ENCODE measurements at regions not wholly inside any gene's neighbourhood (a gene's known extent, or its start where the extent isn't known, plus 50 kb on each side); places are given as distances from the start of the nearest gene placed in this dataset.

GRCh38 chr16:86917471-86918365, 339.4 kb downstream of the FOXL1 start:
- Histone ChIP-seq H3K4ac (ENCODE audit: low read depth in 1 of 2, low read length in 2 of 2) (no peak overlapping the region), H3K4me2 (ENCODE audit: low read length, poor library complexity, severe bottlenecking) (no peak overlapping the region), H3K14ac (ENCODE audit: low read length in 2 of 2) (no peak overlapping the region), H4K8ac (ENCODE audit: low read length) (no peak overlapping the region), H3K36me3 (ENCODE audit: control insufficient read depth in 1 of 2, insufficient read depth in 2 of 2, low read depth in 1 of 2, low read length in 2 of 2) (no peaks in the 10 kb centered on the region), H3K27ac (ENCODE audit: low read length, poor library complexity, severe bottlenecking) (no peak overlapping the region), H2AK5ac (ENCODE audit: low read length, severe bottlenecking) (no peak overlapping the region), H4K91ac (ENCODE audit: low read length) (no peak overlapping the region), H3K9me3 (ENCODE audit: control insufficient read depth, low read length) (peaks cover 21% of the 10 kb centered on the region), H3K4me1 (ENCODE audit: control insufficient read depth, insufficient read depth, low read depth, low read length) (peaks cover 3% of the 10 kb centered on the region), H3K18ac (ENCODE audit: low read depth in 1 of 2, low read length in 2 of 2) (no peak overlapping the region), H3K9ac (ENCODE audit: low read length) (no peak overlapping the region), H2BK5ac (ENCODE audit: low read depth, low read length, poor library complexity, severe bottlenecking) (no peak overlapping the region), H3K23ac (ENCODE audit: low read length in 2 of 2) (no peak overlapping the region), H2BK15ac (ENCODE audit: low read depth, poor library complexity, severe bottlenecking) (no peak overlapping the region), H3K27me3 (ENCODE audit: control insufficient read depth in 1 of 2, insufficient read depth in 1 of 2, low read length in 2 of 2) (peaks cover 0 to 61% of the 10 kb centered on the region in 2 experiments), H2AFZ (ENCODE audit: low read depth, low read length) (no peak overlapping the region), H3K4me3 (ENCODE audit: insufficient read depth in 1 of 2, low read depth in 1 of 2, low read length in 2 of 2) (no peak overlapping the region), H2BK120ac (ENCODE audit: low read depth, low read length) (no peak overlapping the region), H3K79me1 (replicated peaks; ENCODE audit: low read length, poor library complexity, severe bottlenecking) (no peaks in the 10 kb centered on the region), H2BK12ac (ENCODE audit: low read length in 2 of 2) (no peak overlapping the region)
- 98% methylated on average over 45 of the region's 45 CpGs for WGBS
- DNase-seq = no peak

GRCh38 chr16:86918637-86919036, 340.3 kb downstream of the FOXL1 start:
- no peaks in the 10 kb centered on the region for H3K36me3 ChIP-seq (ENCODE audit: control insufficient read depth in 1 of 2, insufficient read depth in 2 of 2, low read depth in 1 of 2, low read length in 2 of 2)
- H2BK5ac ChIP-seq (ENCODE audit: low read depth, low read length, poor library complexity, severe bottlenecking) = no peak overlapping the region
- H3K27ac ChIP-seq (ENCODE audit: low read length, poor library complexity, severe bottlenecking) = no peak overlapping the region
- H3K4me3 ChIP-seq (ENCODE audit: insufficient read depth in 1 of 2, low read depth in 1 of 2, low read length in 2 of 2) = no peak overlapping the region
- H3K79me1 ChIP-seq (replicated peaks; ENCODE audit: low read length, poor library complexity, severe bottlenecking) = no peaks in the 10 kb centered on the region
- H3K4ac ChIP-seq (ENCODE audit: low read depth in 1 of 2, low read length in 2 of 2) = no peak overlapping the region
- H3K18ac ChIP-seq (ENCODE audit: low read depth in 1 of 2, low read length in 2 of 2) = no peak overlapping the region
- no peak overlapping the region for H2BK15ac ChIP-seq (ENCODE audit: low read depth, poor library complexity, severe bottlenecking)
- H3K4me1 ChIP-seq (ENCODE audit: control insufficient read depth, insufficient read depth, low read depth, low read length) = peaks cover 3% of the 10 kb centered on the region
- no peak overlapping the region for H4K8ac ChIP-seq (ENCODE audit: low read length)
- H4K91ac ChIP-seq (ENCODE audit: low read length) = no peak overlapping the region
- peaks cover 0 to 55% of the 10 kb centered on the region in 2 experiments for H3K27me3 ChIP-seq (ENCODE audit: control insufficient read depth in 1 of 2, insufficient read depth in 1 of 2, low read length in 2 of 2)
- H2AFZ ChIP-seq (ENCODE audit: low read depth, low read length) = no peak overlapping the region
- 94% methylated on average over 9 of the region's 9 CpGs for WGBS
- H3K23ac ChIP-seq (ENCODE audit: low read length in 2 of 2) = no peak overlapping the region
- no peak overlapping the region for H3K9ac ChIP-seq (ENCODE audit: low read length)
- no peak for DNase-seq
- no peak overlapping the region for H3K4me2 ChIP-seq (ENCODE audit: low read length, poor library complexity, severe bottlenecking)
- no peak overlapping the region for H3K14ac ChIP-seq (ENCODE audit: low read length in 2 of 2)
- H2BK12ac ChIP-seq (ENCODE audit: low read length in 2 of 2) = no peak overlapping the region
- H2AK5ac ChIP-seq (ENCODE audit: low read length, severe bottlenecking) = no peak overlapping the region
- peaks cover 21% of the 10 kb centered on the region for H3K9me3 ChIP-seq (ENCODE audit: control insufficient read depth, low read length)
- H2BK120ac ChIP-seq (ENCODE audit: low read depth, low read length) = no peak overlapping the region

- Histone ChIP-seq H3K18ac (ENCODE audit: low read depth in 1 of 2, low read length in 2 of 2) (no peak overlapping the region), H3K27me3 (ENCODE audit: control insufficient read depth in 1 of 2, insufficient read depth in 1 of 2, low read length in 2 of 2) (peaks cover 0 to 51% of the 10 kb centered on the region in 2 experiments), H4K91ac (ENCODE audit: low read length) (no peak overlapping the region), H3K36me3 (ENCODE audit: control insufficient read depth in 1 of 2, insufficient read depth in 2 of 2, low read depth in 1 of 2, low read length in 2 of 2) (no peaks in the 10 kb centered on the region), H3K4me1 (ENCODE audit: control insufficient read depth, insufficient read depth, low read depth, low read length) (peaks cover 7% of the 10 kb centered on the region), H3K9me3 (ENCODE audit: control insufficient read depth, low read length) (peaks cover 21% of the 10 kb centered on the region), H3K4me2 (ENCODE audit: low read length, poor library complexity, severe bottlenecking) (no peak overlapping the region), H3K23ac (ENCODE audit: low read length in 2 of 2) (no peak overlapping the region), H2AFZ (ENCODE audit: low read depth, low read length) (no peak overlapping the region), H3K9ac (ENCODE audit: low read length) (no peak overlapping the region), H3K27ac (ENCODE audit: low read length, poor library complexity, severe bottlenecking) (no peak overlapping the region), H3K4ac (ENCODE audit: low read depth in 1 of 2, low read length in 2 of 2) (no peak overlapping the region), H2BK15ac (ENCODE audit: low read depth, poor library complexity, severe bottlenecking) (no peak overlapping the region), H4K8ac (ENCODE audit: low read length) (no peak overlapping the region), H2BK12ac (ENCODE audit: low read length in 2 of 2) (no peak overlapping the region), H3K79me1 (replicated peaks; ENCODE audit: low read length, poor library complexity, severe bottlenecking) (no peaks in the 10 kb centered on the region), H3K14ac (ENCODE audit: low read length in 2 of 2) (no peak overlapping the region), H2BK5ac (ENCODE audit: low read depth, low read length, poor library complexity, severe bottlenecking) (no peak overlapping the region), H2AK5ac (ENCODE audit: low read length, severe bottlenecking) (no peak overlapping the region), H2BK120ac (ENCODE audit: low read depth, low read length) (no peak overlapping the region), H3K4me3 (ENCODE audit: insufficient read depth in 1 of 2, low read depth in 1 of 2, low read length in 2 of 2) (no peak overlapping the region)
- WGBS = 92% methylated on average over 12 of the region's 12 CpGs
- no peak for DNase-seq
Measured at GRCh38 chr16:86919078-86919477, 340.7 kb downstream of the FOXL1 start.

GRCh38 chr16:86919578-86920305, 341.4 kb downstream of the FOXL1 start:
- Histone ChIP-seq H4K8ac (ENCODE audit: low read length) (no peak overlapping the region), H3K23ac (ENCODE audit: low read length in 2 of 2) (no peak overlapping the region), H3K36me3 (ENCODE audit: control insufficient read depth in 1 of 2, insufficient read depth in 2 of 2, low read depth in 1 of 2, low read length in 2 of 2) (no peaks in the 10 kb centered on the region), H3K27me3 (ENCODE audit: control insufficient read depth in 1 of 2, insufficient read depth in 1 of 2, low read length in 2 of 2) (peaks cover 0 to 45% of the 10 kb centered on the region in 2 experiments), H3K79me1 (replicated peaks; ENCODE audit: low read length, poor library complexity, severe bottlenecking) (no peaks in the 10 kb centered on the region), H3K27ac (ENCODE audit: low read length, poor library complexity, severe bottlenecking) (no peak overlapping the region), H3K4me2 (ENCODE audit: low read length, poor library complexity, severe bottlenecking) (no peak overlapping the region), H2BK15ac (ENCODE audit: low read depth, poor library complexity, severe bottlenecking) (no peak overlapping the region), H3K4me1 (ENCODE audit: control insufficient read depth, insufficient read depth, low read depth, low read length) (peaks cover 13% of the 10 kb centered on the region), H2BK5ac (ENCODE audit: low read depth, low read length, poor library complexity, severe bottlenecking) (no peak overlapping the region), H3K9ac (ENCODE audit: low read length) (no peak overlapping the region), H3K18ac (ENCODE audit: low read depth in 1 of 2, low read length in 2 of 2) (no peak overlapping the region), H3K4ac (ENCODE audit: low read depth in 1 of 2, low read length in 2 of 2) (no peak overlapping the region), H3K4me3 (ENCODE audit: insufficient read depth in 1 of 2, low read depth in 1 of 2, low read length in 2 of 2) (no peak overlapping the region), H3K9me3 (ENCODE audit: control insufficient read depth, low read length) (peaks cover 21% of the 10 kb centered on the region), H4K91ac (ENCODE audit: low read length) (no peak overlapping the region), H2AFZ (ENCODE audit: low read depth, low read length) (no peak overlapping the region), H2BK12ac (ENCODE audit: low read length in 2 of 2) (no peak overlapping the region), H2AK5ac (ENCODE audit: low read length, severe bottlenecking) (no peak overlapping the region), H3K14ac (ENCODE audit: low read length in 2 of 2) (no peak overlapping the region), H2BK120ac (ENCODE audit: low read depth, low read length) (no peak overlapping the region)
- WGBS = 94% methylated on average over 28 of the region's 28 CpGs
- no peak for DNase-seq

Data from mesenchymal stem cell (in vitro differentiated cells and primary cell).